IMR-90 (cell line): ENCODE measurements at regions not wholly inside any gene's neighbourhood (a gene's known extent, or its start where the extent isn't known, plus 50 kb on each side); places are given as distances from the start of the nearest gene placed in this dataset.

Source experiments
- ATAC-seq: fragments of 200-7000 bp; cut with Tn5 transposase; 2 replicates; pipeline ENCODE4 v1.9.1; 2020; ENCODE audit warnings: low read depth, mild to moderate bottlenecking, moderate library complexity
- BruUV-seq: library from RNA; stranded (reverse); fragments of 400-500 nt; replicated peaks from 2 replicates; lab custom pipeline; 2021; lab: Mats Ljungman, UMichigan
- CTCF ChIA-PET: fragments of 300-600 bp; formaldehyde crosslinking; extraction: SDS; loops from one replicate; lab custom pipeline; 2021; ENCODE audit warnings: antibody characterized with exemption; lab: Yijun Ruan, JAX
- POLR2A ChIA-PET: fragments of 300-600 bp; sonication (Branson Sonifier 250); formaldehyde crosslinking; loops from one replicate; lab custom pipeline; 2022; ENCODE audit warnings: antibody characterized with exemption; ENCODE audit not compliant: unreplicated experiment; lab: Charles Lee
- DNase-seq: peaks from one replicate; pipeline ENCODE4 v3.0.0; 2013
- H2AFZ ChIP-seq: replicated peaks from 2 replicates; pipeline ENCODE3; 2013; ENCODE audit warnings: low read length, mild to moderate bottlenecking; ENCODE audit not compliant: poor library complexity
- H2AK5ac ChIP-seq: 2 replicates; pipeline ENCODE4 v1.6.1; 2013; ENCODE audit warnings: low read depth, low read length, inconsistent platforms
- H2AK9ac ChIP-seq: replicated peaks from 2 replicates; pipeline ENCODE3; 2013; ENCODE audit warnings: mild to moderate bottlenecking, low read depth, low read length, moderate library complexity; ENCODE audit not compliant: poor library complexity
- H2BK120ac ChIP-seq: 2 replicates; pipeline ENCODE4 v1.6.1; 2013; ENCODE audit warnings: low read depth, low read length, inconsistent platforms
- H2BK15ac ChIP-seq: 3 replicates; pipeline ENCODE4 v1.6.1; 2013; ENCODE audit warnings: low read depth, low read length, inconsistent platforms
- H2BK20ac ChIP-seq: 2 replicates; pipeline ENCODE4 v1.6.1; 2013; ENCODE audit warnings: low read depth, mild to moderate bottlenecking, inconsistent platforms, low read length, moderate library complexity
- H2BK5ac ChIP-seq: 2 replicates; pipeline ENCODE4 v1.6.1; 2013; ENCODE audit warnings: mild to moderate bottlenecking, low read depth, low read length, inconsistent platforms; ENCODE audit not compliant: poor library complexity, severe bottlenecking
- H3K14ac ChIP-seq: replicated peaks from 2 replicates; pipeline ENCODE4 v1.6.1; 2013; ENCODE audit warnings: low read depth, low read length, inconsistent platforms
- H3K18ac ChIP-seq: 2 replicates; pipeline ENCODE4 v1.6.1; 2013; ENCODE audit warnings: low read depth, low read length, control low read depth
- H3K23ac ChIP-seq: 2 replicates; pipeline ENCODE4 v1.6.1; 2013; ENCODE audit warnings: low read depth, low read length, inconsistent platforms
- H3K27ac ChIP-seq: 2 replicates; pipeline ENCODE4 v1.5.1; 2013; ENCODE audit warnings: mild to moderate bottlenecking, control low read depth, low read length; ENCODE audit not compliant: insufficient read depth
- H3K27me3 ChIP-seq: 2 replicates; pipeline ENCODE4 v1.6.1; 2013; ENCODE audit warnings: low read length; ENCODE audit not compliant: control insufficient read depth, insufficient read depth
- H3K36me3 ChIP-seq: 2 replicates; pipeline ENCODE4 v1.6.1; 2013; ENCODE audit warnings: low read length, mixed read lengths; ENCODE audit not compliant: control insufficient read depth, insufficient read depth
- H3K4ac ChIP-seq: 2 replicates; pipeline ENCODE4 v1.6.1; 2013; ENCODE audit warnings: low read depth, low read length, inconsistent platforms
- H3K4me1 ChIP-seq: 2 replicates; pipeline ENCODE4 v1.6.1; 2013; ENCODE audit warnings: low read length, mixed read lengths; ENCODE audit not compliant: control insufficient read depth, insufficient read depth
- H3K4me2 ChIP-seq: 2 replicates; pipeline ENCODE4 v1.6.1; 2013; ENCODE audit warnings: low read depth, mild to moderate bottlenecking, control low read depth, low read length, moderate library complexity
- H3K4me3 ChIP-seq: 2 replicates; pipeline ENCODE4 v1.5.1; 2013; ENCODE audit warnings: low read depth, mild to moderate bottlenecking, control low read depth, low read length, moderate library complexity; ENCODE audit not compliant: insufficient read depth
- H3K56ac ChIP-seq: 2 replicates; pipeline ENCODE4 v1.6.1; 2013; ENCODE audit warnings: low read length, inconsistent platforms; ENCODE audit not compliant: insufficient read depth; ENCODE audit errors: extremely low read depth
- H3K79me1 ChIP-seq, 2 experiments: 2 replicates each; pipeline ENCODE4 v1.6.1; 2013; ENCODE audit warnings: low read length in 2 of 2, inconsistent platforms in 1 of 2, low read depth in 1 of 2
- H3K9ac ChIP-seq: 2 replicates; pipeline ENCODE4 v1.6.1; 2013; ENCODE audit warnings: low read depth, low read length, control low read depth
- H3K9me1 ChIP-seq: 2 replicates; pipeline ENCODE4 v1.6.1; 2013; ENCODE audit warnings: low read length, inconsistent platforms; ENCODE audit not compliant: insufficient read depth
- H3K9me3 ChIP-seq: 2 replicates; pipeline ENCODE4 v1.6.1; 2013; ENCODE audit warnings: low read length; ENCODE audit not compliant: control insufficient read depth, insufficient read depth
- H4K20me1 ChIP-seq: 2 replicates; pipeline ENCODE4 v1.6.1; 2013; ENCODE audit warnings: low read length, inconsistent platforms; ENCODE audit not compliant: insufficient read depth
- H4K5ac ChIP-seq: 2 replicates; pipeline ENCODE4 v1.6.1; 2013; ENCODE audit warnings: mild to moderate bottlenecking, low read depth, low read length, control low read depth
- H4K8ac ChIP-seq, 2 experiments: 2 replicates each; pipeline ENCODE4 v1.6.1; 2013; ENCODE audit warnings: low read depth in 2 of 2, low read length in 2 of 2, control low read depth in 1 of 2, inconsistent platforms in 1 of 2
- H4K91ac ChIP-seq: 2 replicates; pipeline ENCODE4 v1.6.1; 2013; ENCODE audit warnings: low read depth, low read length, inconsistent platforms; ENCODE audit not compliant: insufficient read depth
- CEBPB ChIP-seq: IDR thresholded peaks from 2 replicates; pipeline ENCODE4 v1.6.1; 2012; ENCODE audit warnings: low read depth, low read length, improper control_type of control experiment
- CHD1 ChIP-seq: IDR thresholded peaks from 2 replicates; pipeline ENCODE4 v1.6.1; 2012; ENCODE audit warnings: low read depth, low read length, improper control_type of control experiment
- CTCF ChIP-seq: conservative IDR thresholded peaks from 2 replicates; pipeline ENCODE4 v1.5.1; 2012; ENCODE audit warnings: mild to moderate bottlenecking, low read depth, low read length, improper control_type of control experiment
- ELK1 ChIP-seq: fragments of 150-350 bp; IDR thresholded peaks from 2 replicates; pipeline ENCODE4 v1.6.1; 2016; ENCODE audit warnings: low read depth, mild to moderate bottlenecking, low read length, moderate library complexity, borderline replicate concordance
- MAZ ChIP-seq: IDR thresholded peaks from 2 replicates; pipeline ENCODE4 v1.6.1; 2012; ENCODE audit warnings: low read depth, mild to moderate bottlenecking, low read length, improper control_type of control experiment, moderate library complexity, borderline replicate concordance
- MXI1 ChIP-seq: IDR thresholded peaks from 2 replicates; pipeline ENCODE4 v1.6.1; 2012; ENCODE audit warnings: low read depth, mild to moderate bottlenecking, low read length, moderate library complexity, borderline replicate concordance
- NFE2L2 ChIP-seq: fragments of 150-350 bp; IDR thresholded peaks from 2 replicates; pipeline ENCODE4 v1.6.1; 2016; ENCODE audit warnings: low read depth, mild to moderate bottlenecking, low read length
- RCOR1 ChIP-seq: IDR thresholded peaks from 2 replicates; pipeline ENCODE4 v1.6.1; 2012; ENCODE audit warnings: mild to moderate bottlenecking, low read length, improper control_type of control experiment; ENCODE audit not compliant: insufficient replicate concordance
- WGBS, 2 experiments: methylation state at CpG; one replicate each; pipeline versions ENCODE4 v1.1.5 to v1.1.7; 2013; ENCODE audit warnings: missing lambda C conversion rate in 2 of 2; ENCODE audit not compliant: insufficient read length in 1 of 2; ENCODE audit errors: extremely low coverage in 2 of 2; 5-methylcytosine and 5-hydroxymethylcytosine counted together
- dilution Hi-C: fragments of 300-500 bp; cut with HindIII; formaldehyde crosslinking; loops from one replicate; pipeline ENCODE4 v1.14.3; 2018; ENCODE audit warnings: low sequenced_read_pairs; ENCODE audit not compliant: unreplicated experiment
- in situ Hi-C: fragments of 300-500 bp; cut with MboI; formaldehyde crosslinking; loops from 3 replicates; pipeline ENCODE4 v1.14.3; 2019; ENCODE audit warnings: low sequenced_read_pairs, inconsistent platforms, mixed read lengths
- intact Hi-C: fragments of 100-400 bp; cut with micrococcal nuclease; formaldehyde crosslinking; loops from 2 replicates; pipeline ENCODE4 v1.10.0; 2022
- TF ChIP-seq, protein P1 (sequence below): fragments of 150-350 bp; IDR thresholded peaks from 2 replicates; pipeline ENCODE4 v1.6.1; 2017; ENCODE audit warnings: mild to moderate bottlenecking, antibody characterized with exemption, low read length, low read depth

DNA sequence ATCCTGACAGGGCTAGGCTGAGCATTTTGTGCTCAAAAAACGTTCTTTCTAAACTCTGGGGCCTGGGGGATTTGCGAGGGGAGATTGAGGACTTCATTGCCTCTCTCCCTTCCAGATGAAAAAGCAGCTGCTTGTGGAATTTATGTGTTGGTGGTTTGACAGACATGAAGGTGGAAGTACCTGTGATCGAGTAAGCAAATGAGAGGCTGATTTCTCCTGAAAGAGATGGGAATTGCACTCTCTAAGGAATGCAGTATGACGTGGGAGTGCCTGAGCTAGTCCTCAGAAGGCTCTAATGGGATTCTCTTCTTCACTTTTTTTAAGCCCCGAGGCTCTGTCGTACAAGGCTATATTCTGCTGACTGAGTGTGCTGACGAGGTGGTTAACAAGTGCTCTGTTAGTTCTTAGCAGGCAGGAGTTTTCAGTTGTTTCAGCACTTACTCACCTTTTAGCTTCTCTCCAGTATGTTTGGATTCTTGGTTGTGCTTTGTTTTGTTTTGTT, 426.8 kb upstream of the CNKSR2 start:
- no peaks in the 10 kb centered on the region for H3K4me1 ChIP-seq
- intact Hi-C loops (no loop called here), dilution Hi-C loops (no loop called here), in situ Hi-C loops (no loop called here)
- H2BK120ac ChIP-seq = no peak overlapping the region
- H3K4me2 ChIP-seq = no peak overlapping the region
- H3K9ac ChIP-seq = no peak overlapping the region
- H2AK5ac ChIP-seq = no peak overlapping the region
- no peaks in the 10 kb centered on the region for H3K9me1 ChIP-seq
- H3K4ac ChIP-seq = no peak overlapping the region
- no peak overlapping the region for H2AFZ ChIP-seq
- no peak overlapping the region for H4K5ac ChIP-seq
- no peaks in the 10 kb centered on the region for H3K79me1 ChIP-seq
- CTCF ChIA-PET = no interaction called here
- H3K23ac ChIP-seq = no peak overlapping the region
- no peak overlapping the region for H4K91ac ChIP-seq
- H2BK15ac ChIP-seq = no peak overlapping the region
- H2AK9ac ChIP-seq = no peak overlapping the region
- H2BK5ac ChIP-seq = no peak overlapping the region
- no peaks in the 10 kb centered on the region for H3K36me3 ChIP-seq
- no TSS peak for BruUV-seq
- H3K27ac ChIP-seq = no peak overlapping the region
- DNase-seq = no peak
- H3K18ac ChIP-seq = no peak overlapping the region
- H3K14ac ChIP-seq = no peak overlapping the region
- ATAC-seq = no peak
- POLR2A ChIA-PET = no interaction called here
- H3K56ac ChIP-seq = no peak overlapping the region
- TF ChIP-seq, protein P1, sequence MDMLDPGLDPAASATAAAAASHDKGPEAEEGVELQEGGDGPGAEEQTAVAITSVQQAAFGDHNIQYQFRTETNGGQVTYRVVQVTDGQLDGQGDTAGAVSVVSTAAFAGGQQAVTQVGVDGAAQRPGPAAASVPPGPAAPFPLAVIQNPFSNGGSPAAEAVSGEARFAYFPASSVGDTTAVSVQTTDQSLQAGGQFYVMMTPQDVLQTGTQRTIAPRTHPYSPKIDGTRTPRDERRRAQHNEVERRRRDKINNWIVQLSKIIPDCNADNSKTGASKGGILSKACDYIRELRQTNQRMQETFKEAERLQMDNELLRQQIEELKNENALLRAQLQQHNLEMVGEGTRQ = no peak
- TF ChIP-seq ELK1 (no peak), CHD1 (no peak), MAZ (no peak), MXI1 (no peak), RCOR1 (no peak), NFE2L2 (no peak), CEBPB (no peak), CTCF (no peak)
- no peak overlapping the region for H3K4me3 ChIP-seq
- H4K20me1 ChIP-seq = no peaks in the 10 kb centered on the region
- WGBS, 2 experiments = 0% methylated on average over 1 of the region's 7 CpGs; no CpG with 5 or more reads in 1 of the 2 experiments
- no peaks in the 10 kb centered on the region for H3K9me3 ChIP-seq
- no peak overlapping the region for H2BK20ac ChIP-seq
- no peaks in the 10 kb centered on the region for H3K27me3 ChIP-seq
- H4K8ac ChIP-seq = no peak overlapping the region
